Epithelial cell of prostate (primary cell): ENCODE measurements at regions not wholly inside any gene's neighbourhood (a gene's known extent, or its start where the extent isn't known, plus 50 kb on each side); places are given as distances from the start of the nearest gene placed in this dataset.

Experiments used
- DNase-seq: peaks from one replicate; pipeline ENCODE4 v3.0.0-alpha.2; 2011; ENCODE audit warnings: low read depth, low spot score
- H3K27ac ChIP-seq: fragments of 450-650 bp; 2 replicates; pipeline ENCODE4 v1.5.1; 2017; ENCODE audit warnings: mild to moderate bottlenecking

DNA sequence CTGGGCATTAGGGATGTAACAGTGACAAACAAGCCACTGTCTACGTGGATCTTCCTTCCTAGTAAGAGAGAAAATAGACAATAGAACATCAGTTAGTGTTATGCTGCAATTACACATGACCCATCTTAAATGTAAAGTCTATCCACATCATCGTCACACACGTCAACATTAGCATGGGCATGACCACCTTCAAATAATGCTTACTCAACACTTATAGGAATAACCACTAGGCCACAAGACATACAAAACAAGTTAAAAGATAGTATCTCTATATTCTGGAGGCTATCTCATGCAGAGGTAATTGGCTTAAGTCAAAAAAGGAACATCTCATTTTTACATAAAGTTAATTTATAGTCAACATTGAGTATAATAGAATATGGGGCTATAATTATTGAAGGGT is 156.5 kb downstream of the MOXD1 start:
- DNase-seq: no peak
- no peak overlapping the region for H3K27ac ChIP-seq

DNA sequence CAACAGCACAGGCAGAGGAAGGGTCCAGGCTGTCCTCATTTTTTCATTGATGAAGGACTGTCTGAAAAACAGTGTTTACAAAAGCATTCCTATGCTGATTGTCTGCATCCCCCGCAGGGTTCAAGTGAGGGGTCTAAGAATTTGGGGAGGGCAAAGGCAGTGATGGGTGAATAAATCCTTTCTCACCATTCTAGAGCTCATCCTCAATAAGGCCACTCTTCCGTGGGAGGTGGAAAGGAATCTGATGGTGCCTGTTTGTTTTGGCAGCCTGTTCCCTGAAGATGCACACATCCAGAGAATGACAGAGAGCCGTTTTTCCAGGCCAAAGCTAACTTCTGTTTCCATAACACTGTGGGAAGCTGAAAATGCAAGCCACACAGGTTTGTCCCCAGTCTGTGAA is 164.5 kb downstream of the MOXD1 start:
- DNase-seq: no peak
- H3K27ac ChIP-seq: no peak overlapping the region

GRCh38 chr6:132236281-132236680 is 165.0 kb downstream of the MOXD1 start:
- DNase-seq: no peak
- no peak overlapping the region for H3K27ac ChIP-seq

- H3K27ac ChIP-seq: no peak overlapping the region
- no peak for DNase-seq
Measured at GRCh38 chr6:132235596-132236280, 165.5 kb downstream of the MOXD1 start.

GRCh38 chr6:132234356-132234755 is 166.9 kb downstream of the MOXD1 start:
- no peak for DNase-seq
- H3K27ac ChIP-seq: no peak overlapping the region

GRCh38 chr6:132231121-132231884 is 170.0 kb downstream of the MOXD1 start:
- no peak for DNase-seq
- H3K27ac ChIP-seq: no peak overlapping the region

- no peak overlapping the region for H3K27ac ChIP-seq
- DNase-seq: no peak
Measured at GRCh38 chr6:132228894-132229293, 172.4 kb downstream of the MOXD1 start.

GRCh38 chr6:132227904-132228303 is 173.4 kb downstream of the MOXD1 start:
- no peak overlapping the region for H3K27ac ChIP-seq
- DNase-seq: no peak

- H3K27ac ChIP-seq: no peak overlapping the region
- DNase-seq: no peak
Measured at GRCh38 chr6:132224943-132225342, 176.3 kb downstream of the MOXD1 start.

- no peak for DNase-seq
- H3K27ac ChIP-seq: no peak overlapping the region
Measured at GRCh38 chr6:132220800-132221199, 180.5 kb downstream of the MOXD1 start.

DNA sequence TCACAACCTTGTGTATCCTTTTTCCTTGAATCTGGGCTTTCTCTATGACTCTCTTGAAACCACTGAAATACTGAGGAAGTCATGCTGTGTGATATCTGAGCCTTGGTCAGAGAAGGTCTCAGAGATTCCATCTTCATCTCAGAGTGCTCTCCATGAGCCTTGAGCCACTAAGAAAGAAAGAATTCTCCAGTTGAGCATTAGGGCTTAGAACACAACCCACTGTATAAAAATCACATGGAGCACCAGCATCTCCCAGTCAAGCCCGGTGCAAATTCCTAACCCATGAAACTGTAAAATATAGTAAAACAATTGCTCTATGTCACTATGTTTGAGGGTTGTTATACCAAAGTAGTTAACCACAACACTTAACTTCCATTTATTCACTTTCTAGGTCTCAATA is 181.4 kb downstream of the MOXD1 start:
- H3K27ac ChIP-seq: no peak overlapping the region

GRCh38 chr6:132218059-132218696 is 183.1 kb downstream of the MOXD1 start:
- DNase-seq: no peak

More for the DNA sequence above, 181.4 kb downstream of the MOXD1 start:
- no peak for DNase-seq

GRCh38 chr6:132215805-132216204 is 185.5 kb downstream of the MOXD1 start:
- DNase-seq: no peak
- H3K27ac ChIP-seq: no peak overlapping the region

More at GRCh38 chr6:132218059-132218696, 183.1 kb downstream of the MOXD1 start:
- no peak overlapping the region for H3K27ac ChIP-seq

- no peak overlapping the region for H3K27ac ChIP-seq
- no peak for DNase-seq
Measured at GRCh38 chr6:132214716-132215115, 186.6 kb downstream of the MOXD1 start.

- H3K27ac ChIP-seq: no peak overlapping the region
- DNase-seq: no peak
Measured at GRCh38 chr6:132213732-132214131, 187.5 kb downstream of the MOXD1 start.

- no peak overlapping the region for H3K27ac ChIP-seq
- DNase-seq: no peak
Measured at GRCh38 chr6:132213191-132213590, 188.1 kb downstream of the MOXD1 start.

- no peak for DNase-seq
Measured at GRCh38 chr6:132210886-132211563, 190.2 kb downstream of the MOXD1 start.

DNA sequence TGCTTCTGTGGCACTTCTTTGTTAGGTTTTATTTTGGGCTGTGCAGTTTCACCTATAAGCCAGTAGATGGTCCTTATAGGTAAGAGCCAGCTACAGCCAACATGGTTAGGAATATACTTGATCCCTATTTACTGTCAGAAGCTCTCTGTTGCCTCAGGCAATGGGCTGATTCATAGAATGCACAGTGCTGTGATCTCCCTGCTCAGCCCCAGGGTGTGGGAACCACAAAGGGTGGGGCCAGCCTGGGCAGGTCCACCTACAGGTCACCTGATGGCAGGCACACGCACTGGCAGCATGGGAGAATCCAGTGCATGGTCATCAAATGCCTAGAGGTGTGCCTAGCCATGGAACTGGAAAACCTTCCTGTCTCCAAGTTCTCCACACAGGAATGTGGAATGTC is 191.9 kb downstream of the MOXD1 start:
- H3K27ac ChIP-seq: no peak overlapping the region
- DNase-seq: peak; percentile 80

More at GRCh38 chr6:132210886-132211563, 190.2 kb downstream of the MOXD1 start:
- H3K27ac ChIP-seq: no peak overlapping the region

DNA sequence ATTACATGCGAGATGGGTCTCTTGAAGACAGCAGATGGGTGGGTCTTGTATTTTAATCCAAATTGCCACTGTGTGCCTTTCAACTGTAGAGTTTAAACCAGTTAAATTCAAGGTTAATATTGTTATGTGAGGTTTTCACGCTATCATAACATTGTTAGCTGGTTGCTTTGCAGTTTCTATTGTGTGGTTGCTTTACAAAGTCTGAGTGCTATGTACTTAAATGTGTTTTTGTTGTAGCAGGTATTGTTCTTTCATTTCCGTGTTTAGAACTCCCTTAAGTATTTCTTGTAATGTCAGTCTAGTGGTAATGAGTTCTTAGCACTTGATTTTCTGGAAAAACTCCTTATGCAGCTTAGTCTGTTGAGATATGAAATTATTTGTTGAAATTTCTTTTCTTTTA is 193.3 kb downstream of the MOXD1 start:
- no peak overlapping the region for H3K27ac ChIP-seq
- DNase-seq: no peak

DNA sequence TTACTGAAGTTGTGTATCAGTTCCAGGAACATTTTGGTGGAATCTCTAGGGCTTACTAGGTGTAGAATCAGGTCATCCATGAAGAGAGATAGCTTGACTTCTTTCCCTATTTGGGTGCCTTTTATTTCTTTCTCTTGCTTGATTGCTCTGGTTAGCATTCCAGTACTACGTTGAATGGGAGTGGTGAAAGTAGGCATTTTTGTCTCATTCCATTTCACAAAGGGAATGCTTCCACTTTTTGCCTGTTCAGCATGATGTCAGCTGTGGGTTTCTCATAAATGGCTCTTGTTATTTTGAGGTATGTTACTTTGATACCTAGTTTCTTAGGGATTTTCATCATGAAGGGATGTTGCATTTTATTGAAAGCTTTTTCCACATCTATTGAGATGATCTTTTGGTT is 195.3 kb downstream of the MOXD1 start:
- H3K27ac ChIP-seq: no peak overlapping the region
- no peak for DNase-seq

- no peak overlapping the region for H3K27ac ChIP-seq
- no peak for DNase-seq
Measured at GRCh38 chr6:132204591-132204990, 196.7 kb downstream of the MOXD1 start.
